GM18870 (cell line): ENCODE measurements at regions not wholly inside any gene's neighbourhood (a gene's known extent, or its start where the extent isn't known, plus 50 kb on each side); places are given as distances from the start of the nearest gene placed in this dataset.

ENCODE experiments used
- ATAC-seq: cut with Tn5 transposase; IDR thresholded peaks from one replicate; pipeline ENCODE4 v1.9.1; 2021; ENCODE audit warnings: moderate library complexity; ENCODE audit not compliant: unreplicated experiment

DNA sequence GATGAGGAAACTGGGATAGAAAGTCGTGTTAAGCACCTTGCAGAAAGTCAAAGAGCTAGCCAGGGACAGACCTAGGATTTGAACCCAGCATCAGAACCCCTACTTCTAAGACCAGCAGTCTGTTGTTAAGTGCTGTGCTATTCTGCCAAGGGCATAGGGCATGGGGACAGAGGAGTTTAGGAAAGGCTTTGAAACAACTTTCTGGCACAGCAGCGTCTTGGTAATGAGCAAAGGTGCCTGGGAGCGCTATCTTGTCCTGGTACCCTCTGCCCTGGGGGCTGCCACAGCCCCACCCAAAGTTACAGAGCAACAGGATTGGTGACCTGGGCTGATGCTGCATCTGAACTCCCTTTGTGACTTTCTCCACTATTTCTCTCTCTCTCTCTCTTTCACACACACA, 1108.1 kb downstream of the BCL11B start:
- no peak for ATAC-seq

DNA sequence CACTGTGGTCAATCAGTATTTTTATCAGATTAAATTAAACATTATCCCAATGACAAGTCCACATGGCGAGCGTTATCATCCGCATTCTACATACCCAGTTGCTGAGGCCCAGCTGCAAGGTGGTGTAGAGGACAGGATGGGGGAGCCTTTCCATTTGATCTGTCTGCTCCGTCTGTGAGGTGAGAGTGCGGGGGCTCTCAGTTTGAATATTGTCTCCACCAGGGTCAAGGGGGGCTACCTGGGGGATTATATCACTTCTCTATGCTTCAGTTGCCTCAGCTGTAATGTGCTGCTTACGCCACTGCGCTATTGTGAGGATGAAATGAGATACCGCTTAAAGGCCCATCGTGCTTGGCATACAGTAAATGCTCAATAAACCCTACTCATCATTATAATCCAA, 1106.0 kb downstream of the BCL11B start:
- no peak for ATAC-seq

DNA sequence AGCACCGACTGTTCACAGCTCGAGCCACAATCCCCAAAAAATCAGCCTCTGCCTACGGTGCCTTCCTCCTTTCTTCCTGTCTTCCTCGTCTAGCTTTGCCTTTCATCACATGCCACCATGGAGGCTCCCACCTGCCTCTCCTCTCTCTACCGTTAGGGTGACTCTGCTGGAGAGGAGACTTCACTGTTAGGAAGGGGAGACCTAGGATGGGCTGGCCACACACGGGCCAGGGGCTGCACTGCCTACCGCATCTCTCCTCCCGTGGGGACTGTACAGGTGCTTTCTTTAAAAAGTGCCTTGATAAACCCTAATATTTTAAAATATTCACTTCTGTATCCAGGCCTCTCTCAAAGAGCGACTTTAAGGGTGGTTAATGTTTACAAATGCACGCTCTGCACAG, 1104.7 kb downstream of the BCL11B start:
- ATAC-seq: no peak

DNA sequence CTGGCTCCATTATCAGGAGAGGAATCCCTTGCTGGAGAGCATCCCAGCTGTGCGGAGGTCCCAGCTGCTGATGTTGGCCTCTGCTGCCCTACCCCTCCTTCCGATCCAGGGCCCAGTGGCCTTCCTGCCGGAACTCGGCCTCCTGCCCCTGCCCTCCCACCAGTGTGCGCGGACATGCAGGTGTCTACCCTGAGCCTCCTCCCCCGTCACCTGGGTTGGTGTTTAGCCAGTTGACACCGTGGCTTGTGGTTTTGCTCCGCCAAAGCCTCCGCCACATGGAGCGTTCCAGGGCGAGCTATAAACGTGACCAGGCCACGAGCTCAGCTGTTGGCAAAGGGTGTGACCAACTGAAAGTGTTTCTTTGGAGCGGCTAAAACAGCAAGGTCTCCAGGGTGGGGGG, 1104.3 kb downstream of the BCL11B start:
- no peak for ATAC-seq

DNA sequence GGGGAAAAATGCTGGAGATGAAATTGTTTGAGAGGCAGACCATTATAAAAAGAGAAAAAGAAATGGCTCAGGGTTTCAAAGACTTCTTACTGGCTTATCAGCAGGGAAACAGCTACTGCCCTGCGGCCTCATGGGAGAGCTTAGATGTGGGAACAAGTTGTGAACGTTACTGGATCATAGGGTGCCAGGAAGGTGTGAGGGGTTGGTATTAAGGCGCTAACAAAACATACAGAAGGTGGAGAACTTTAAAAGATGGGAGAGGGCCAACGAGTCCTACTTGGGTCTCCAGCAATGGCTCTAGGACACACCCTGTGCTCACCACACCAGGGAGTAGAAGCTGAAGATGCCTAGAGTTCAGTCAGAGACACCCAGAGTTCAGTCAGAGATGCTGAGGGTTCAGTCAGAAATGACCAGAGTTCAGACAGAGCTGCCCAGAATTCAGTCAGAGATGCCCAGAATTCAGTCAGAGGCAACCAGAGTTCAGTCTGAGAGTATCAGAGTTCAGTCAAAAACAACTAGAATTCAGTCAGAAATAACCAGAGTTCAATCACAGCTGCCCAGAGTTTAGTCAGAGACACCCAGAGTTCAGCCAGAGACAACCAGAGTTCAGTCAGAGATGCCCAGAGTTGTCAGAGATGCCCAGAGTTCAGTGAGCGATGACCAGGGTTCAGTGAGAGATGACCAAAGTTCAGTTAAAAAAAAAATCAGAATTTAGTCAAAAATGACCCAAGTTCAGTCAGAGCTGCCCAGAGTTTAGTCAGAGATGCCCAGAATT, 1103.6 kb downstream of the BCL11B start:
- ATAC-seq: no peak

DNA sequence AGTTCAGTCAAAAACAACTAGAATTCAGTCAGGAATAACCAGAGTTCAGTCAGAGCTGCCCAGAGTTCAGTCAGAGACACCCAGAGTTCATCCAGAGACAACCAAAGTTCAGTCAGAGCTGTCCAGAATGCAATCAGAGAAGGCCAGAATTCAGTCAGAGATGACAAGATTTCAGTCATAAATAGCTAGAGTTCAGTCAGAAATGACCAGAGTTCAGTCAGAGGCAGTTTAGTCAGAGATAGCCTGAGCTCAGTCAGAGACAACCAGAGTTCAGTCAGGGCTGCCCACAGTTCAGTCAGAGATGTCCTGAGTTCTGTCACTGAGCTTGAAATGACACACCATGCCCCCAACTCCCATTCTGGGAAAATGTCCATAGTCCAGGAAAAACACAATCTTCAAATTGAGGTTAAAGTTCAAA, 1102.8 kb downstream of the BCL11B start:
- no peak for ATAC-seq

DNA sequence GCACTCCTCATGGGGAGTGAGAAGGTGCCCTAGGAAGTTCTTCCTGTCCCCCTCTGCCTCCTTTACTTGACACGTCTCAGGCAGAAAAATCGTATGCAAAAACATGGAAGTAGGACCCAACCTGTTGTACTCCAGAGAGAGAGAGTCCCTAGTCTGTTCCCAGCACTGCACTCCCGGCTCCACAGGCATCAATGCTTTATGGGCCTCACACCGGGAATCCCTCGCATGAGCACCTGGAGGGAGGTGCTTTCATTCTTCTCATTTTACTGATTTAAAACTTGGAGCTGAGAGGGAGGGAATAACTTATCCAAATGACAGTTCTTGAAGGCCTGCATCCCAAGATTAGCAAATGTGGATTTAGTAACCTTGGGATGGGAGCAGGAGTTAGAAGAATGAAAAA, 1101.4 kb downstream of the BCL11B start:
- ATAC-seq: no peak

DNA sequence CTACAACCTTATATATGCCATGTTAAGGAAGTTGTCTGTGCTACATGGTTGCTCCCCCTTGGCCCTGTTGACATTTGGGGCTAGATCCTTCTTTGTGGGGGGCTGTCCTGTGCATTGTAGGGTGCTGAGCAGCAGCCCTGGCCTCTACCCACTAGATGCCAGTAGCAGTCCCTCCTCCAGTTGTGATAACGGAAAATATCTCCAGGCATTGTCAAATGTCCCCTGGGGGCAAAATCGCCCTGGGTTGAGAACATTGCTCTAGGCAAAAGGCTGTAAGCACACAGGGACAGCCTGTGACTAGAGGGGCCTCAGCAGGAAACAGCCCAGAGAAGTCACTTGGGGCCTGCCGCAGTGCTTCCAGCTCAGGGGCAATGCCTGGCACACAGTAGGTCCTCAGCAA, 1100.3 kb downstream of the BCL11B start:
- no peak for ATAC-seq

DNA sequence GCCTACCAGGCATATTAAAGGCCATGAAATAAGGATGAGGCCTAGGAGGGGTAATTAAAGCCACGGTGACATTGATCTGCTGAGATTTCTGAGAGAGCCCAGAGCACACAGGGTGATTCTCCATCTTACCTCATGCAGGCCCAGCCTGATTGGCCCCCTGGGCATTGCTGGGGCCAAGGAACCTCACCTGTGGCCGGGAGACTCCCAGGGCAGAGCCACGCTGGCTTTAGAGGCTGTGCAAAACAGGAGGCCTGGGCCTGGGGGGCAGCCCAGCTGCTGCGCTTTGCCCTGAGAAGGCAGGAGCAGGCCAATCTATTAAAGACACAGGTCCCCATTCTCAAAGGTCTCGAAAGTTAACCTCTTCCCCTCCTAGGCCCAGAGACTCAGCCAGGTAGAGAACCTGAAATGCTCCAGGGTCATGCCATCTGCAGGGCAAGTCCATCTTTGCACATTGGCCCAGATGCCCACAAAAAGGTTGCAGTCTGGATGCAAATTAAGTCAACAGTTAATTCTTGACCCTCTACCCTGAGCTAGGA, 1099.7 kb downstream of the BCL11B start:
- no peak for ATAC-seq

DNA sequence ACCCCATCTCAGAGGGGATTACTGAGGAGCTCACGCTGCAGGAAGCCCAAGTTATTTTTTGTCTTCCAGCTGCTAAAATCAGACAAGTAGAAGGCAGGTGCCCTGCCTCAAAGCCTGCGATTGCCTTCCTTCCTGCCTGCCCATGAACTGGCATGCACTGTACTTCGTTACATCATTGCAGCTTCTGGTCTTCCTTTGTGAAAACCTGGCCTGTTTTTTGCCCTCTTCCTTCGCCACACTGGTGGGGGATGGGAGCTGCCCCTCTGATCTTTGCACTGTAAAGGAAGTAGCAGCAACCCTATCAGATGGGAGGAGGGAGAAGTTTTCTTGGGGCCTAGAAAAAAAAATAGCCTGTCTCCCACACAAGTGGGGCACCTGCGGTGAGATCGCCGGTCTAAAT, 1098.7 kb downstream of the BCL11B start:
- ATAC-seq: no peak

DNA sequence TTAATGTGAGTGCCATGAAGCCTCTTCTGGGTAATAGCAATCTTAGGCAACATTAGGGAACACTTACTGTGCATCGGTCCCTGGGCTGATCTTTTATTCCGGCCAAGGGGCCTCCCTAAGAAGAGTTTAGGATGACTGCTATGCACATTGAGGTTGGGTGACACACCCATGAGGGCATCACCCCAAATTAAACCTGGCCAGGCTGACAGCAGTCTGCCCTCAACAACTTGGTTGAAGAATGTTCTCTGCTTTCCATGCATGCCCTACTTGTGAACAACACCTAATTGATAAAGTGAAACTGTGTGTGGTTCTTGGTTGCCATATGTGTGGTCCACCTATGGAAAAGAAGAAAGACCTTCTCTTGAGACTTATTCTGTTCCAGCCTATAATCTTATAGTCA, 1098.0 kb downstream of the BCL11B start:
- no peak for ATAC-seq

DNA sequence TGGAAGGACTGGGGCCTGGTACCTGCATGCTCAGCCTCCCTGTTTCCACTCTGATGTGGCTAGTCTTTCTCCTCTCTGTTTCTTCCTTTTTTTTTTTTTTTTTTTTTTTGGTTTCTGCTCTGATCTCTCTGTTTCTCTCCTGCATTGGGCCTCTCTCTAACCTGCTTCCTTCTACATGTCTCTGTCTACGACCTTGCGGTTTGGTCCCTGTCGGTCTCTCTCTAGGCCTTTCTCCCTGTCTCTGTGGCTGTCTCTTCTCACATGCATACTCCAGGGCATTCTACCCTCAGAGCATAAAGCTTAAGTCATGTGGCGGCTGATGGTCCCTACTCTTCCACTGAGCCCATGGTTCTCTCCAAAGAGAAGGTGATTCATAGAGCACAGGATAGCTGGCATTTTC, 1096.6 kb downstream of the BCL11B start:
- ATAC-seq: no peak

DNA sequence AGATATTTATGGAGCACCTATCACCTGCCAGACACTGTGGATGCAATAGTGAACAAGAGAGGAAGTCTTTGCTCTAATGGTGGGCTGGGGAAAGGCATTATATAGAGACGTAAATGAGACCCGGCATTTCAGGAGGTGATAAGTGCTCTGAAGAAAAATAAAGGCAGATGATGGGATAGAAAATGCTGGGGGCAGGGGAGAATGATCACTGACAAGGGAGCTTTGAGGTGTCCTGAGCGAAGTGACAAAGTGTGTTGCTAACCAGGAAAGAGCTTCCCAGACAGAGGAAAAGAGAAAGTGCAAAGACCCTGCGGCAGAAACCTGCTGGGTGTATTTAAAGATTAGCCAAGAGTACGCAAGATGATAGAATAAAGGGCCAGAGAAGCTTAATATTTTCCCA, 1096.1 kb downstream of the BCL11B start:
- no peak for ATAC-seq

DNA sequence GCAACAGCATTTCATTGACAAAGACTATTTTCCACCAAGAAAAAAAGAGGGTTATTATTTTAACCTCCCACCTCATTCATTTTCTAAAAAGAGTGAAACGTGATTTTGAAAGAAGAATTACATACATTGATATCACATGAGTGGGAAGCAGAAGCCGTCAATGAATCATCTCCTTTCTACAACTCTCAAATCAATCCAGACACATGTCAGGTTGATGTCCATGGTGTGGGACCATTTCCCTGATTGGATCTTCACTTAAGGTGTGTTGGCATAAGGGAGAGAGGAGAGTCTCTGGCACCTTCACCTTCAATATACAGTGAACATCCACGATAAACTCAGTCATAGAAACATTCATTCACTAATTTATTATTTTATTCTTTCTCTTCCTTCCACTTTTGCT, 1095.1 kb downstream of the BCL11B start:
- no peak for ATAC-seq

DNA sequence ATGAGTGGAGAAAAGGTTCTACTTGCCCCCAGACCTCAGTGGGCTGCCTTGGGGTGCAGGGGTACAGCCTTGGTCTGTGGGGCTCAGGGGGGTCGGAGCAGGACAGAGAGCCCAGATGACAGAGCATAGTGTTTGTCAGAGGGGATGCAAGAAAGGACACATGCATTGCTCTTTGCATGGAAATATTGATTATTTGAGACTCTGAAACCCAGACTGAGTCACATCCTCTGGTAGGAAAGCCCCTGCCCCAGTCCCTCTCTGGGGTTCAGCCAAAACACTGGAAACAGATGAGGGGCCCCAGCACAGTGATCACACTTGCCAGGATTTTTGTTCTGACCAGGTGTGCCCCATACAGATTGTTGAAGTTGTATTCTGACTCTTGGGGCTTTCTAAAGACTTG, 1094.4 kb downstream of the BCL11B start:
- ATAC-seq: no peak

DNA sequence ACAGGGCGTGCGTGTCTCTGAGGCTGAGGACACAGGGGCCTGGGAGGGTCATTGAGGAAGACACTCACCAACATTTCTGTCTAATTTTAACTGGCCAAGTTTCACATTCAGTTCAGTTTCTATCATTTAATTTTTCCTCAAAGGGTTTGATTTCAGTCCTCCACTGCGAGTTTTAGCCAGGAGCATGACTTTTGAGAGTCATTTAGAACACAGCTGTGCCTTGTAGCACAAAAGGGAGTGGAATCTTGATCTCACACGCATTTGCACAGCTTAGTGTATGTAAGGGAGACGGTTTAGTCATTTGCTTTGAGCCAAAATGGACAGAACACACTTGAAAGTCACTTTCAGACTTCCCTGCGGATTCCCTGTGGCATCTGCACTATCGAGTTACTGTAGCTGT, 1090.8 kb downstream of the BCL11B start:
- no peak for ATAC-seq

DNA sequence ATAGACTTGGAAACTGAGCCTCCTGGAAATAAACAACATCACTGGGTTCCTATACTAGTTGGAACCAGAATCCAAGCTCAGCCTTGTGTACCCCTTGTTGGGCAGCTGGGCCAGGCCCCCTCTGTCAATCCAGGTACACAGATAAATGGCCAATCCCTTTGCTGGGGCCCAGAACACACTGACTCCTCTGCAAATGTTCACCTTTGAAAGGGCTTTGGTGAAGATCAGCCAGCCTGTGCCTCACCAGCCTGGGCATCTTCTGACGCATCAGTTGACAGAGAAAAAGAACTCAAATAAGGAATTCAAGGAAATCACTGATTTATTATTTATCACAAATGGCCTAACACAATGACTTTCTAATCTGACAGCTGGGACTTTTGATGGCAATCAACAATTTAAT, 1090.2 kb downstream of the BCL11B start:
- no peak for ATAC-seq

DNA sequence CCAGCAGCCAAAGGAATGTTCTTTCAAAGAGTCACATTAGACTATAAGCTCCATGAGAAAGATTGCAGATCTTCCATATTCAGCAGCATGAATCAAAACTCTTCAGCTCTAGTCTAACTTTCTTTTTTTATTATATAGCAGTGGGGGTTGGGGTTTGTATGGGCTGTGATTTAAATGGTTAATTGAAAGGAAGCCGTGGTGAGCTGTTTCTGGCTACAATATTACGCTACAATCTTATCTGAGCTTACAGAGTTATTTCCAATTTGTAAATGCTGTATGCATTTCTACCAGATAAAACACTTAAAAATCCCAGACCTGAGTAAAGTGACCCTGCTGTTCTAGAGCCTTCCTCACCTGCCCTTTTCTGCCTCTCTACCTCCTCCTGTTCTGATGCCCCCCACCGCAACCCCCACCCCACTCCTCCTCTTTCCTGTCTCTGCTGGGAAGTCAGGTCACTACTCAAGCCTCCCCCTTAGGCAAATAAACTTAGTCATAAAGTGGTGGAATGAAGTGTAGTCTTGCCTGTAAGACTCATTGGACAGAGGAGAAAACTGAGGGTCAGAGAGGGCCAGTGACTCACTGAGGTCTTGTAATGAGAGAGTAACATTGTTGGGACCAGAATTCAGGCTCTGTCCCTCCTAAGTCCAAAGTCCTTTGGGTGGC, 1089.5 kb downstream of the BCL11B start:
- ATAC-seq: no peak

DNA sequence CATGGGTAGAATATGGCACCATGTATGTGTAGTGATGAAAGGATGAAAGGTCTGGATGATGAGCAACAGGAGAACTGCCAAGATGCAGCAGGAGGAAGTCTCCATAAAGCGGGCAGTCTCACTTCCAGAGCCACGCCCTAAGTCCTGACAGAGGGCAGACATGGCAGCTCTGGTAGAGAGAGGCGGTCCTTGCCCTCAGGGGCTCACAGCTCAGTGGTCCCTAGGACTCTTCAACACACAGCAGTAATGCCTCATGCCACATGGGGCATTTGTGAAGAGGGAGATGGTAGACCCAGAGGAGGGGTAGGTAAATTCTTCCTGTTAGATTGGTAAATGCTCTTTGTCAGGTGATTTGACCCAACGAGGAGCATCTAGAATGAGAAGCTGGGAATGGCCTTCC, 1088.4 kb downstream of the BCL11B start:
- no peak for ATAC-seq

DNA sequence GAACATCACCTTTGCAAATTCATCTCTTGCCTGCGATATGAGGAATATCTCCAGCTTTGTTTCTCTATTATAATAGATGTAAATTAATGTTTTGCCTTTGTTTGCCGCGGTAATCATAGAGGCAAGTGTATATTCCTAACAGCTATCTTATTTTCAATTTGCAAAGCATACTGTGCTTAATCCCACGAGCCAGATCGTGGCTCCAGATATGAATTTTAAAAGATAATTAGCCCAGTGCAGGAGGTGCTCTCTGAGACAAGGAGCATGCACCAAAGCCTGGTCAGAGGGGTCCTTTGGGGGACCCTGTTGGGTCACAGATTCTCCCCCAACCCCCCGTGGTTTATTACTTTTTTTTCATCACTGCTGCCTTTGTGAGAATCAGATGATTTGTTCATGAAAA, 1087.5 kb downstream of the BCL11B start:
- ATAC-seq: no peak

DNA sequence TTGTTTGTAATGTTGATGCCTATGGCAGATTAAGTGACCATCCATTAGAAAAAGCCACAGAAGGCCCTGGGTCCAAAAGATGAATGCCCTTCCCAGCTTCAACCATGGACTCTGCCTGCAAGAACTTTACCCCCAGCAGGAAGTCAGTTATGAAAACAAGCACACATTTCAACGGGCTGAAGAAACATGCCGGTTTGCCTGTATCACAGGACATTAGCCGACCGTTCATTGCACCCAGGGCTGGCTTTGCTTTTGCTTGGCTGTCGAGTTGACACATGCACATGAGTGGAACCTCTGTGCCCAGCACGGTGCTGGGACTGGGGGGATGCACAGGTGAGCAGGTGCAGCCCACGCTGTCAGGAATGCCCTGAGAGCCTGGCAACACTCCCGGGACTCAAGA, 1087.0 kb downstream of the BCL11B start:
- ATAC-seq: no peak

DNA sequence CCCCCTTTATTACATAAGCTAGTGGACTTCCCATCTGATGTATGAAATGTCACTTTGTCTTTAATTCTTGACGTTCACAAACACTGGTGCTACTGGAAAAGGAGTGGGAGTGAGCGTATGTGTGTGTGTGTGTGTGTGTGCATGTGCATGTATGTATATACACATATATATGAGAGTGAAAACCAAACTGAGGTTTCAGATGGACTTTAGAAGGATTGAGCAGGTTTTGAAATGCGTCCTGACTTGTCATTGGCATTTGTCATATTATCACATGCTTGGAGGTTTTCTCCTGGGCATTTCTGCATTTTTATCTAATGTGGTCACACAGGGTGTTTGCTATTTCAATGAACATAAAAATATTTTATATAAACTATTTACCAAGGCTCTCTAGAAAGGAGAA, 1085.9 kb downstream of the BCL11B start:
- ATAC-seq: no peak

DNA sequence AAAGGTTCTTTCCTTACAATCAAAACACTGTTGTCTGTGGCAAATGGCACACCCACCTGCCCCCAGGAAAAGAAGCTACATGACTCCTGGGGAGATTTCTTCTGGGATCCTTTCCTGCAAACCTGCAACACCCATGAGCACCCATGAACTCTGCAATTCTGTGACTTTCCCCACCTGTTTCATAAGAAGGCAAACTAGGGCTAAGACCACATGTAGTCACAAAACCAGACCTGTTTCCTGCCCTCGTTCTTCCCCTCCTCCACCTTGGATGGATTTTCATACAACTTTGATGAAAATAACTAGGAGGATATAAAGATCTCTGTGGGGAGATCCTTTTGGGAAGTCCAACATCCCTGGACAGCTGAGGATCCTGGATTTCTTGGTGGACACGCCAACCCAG, 1084.7 kb downstream of the BCL11B start:
- no peak for ATAC-seq
